ENCODE measurements at regions not wholly inside any gene's neighbourhood (a gene's known extent, or its start where the extent isn't known, plus 50 kb on each side); places are given as distances from the start of the nearest gene placed in this dataset.
"Not testable (repeated sequence)": the region's sequence is repeated elsewhere in the genome, so short reads cannot be mapped to it uniquely, and the experiment has no call there.

- H3K27ac ChIP-seq = peak overlapping the region; percentile 67
- TF ChIP-seq, protein P1, sequence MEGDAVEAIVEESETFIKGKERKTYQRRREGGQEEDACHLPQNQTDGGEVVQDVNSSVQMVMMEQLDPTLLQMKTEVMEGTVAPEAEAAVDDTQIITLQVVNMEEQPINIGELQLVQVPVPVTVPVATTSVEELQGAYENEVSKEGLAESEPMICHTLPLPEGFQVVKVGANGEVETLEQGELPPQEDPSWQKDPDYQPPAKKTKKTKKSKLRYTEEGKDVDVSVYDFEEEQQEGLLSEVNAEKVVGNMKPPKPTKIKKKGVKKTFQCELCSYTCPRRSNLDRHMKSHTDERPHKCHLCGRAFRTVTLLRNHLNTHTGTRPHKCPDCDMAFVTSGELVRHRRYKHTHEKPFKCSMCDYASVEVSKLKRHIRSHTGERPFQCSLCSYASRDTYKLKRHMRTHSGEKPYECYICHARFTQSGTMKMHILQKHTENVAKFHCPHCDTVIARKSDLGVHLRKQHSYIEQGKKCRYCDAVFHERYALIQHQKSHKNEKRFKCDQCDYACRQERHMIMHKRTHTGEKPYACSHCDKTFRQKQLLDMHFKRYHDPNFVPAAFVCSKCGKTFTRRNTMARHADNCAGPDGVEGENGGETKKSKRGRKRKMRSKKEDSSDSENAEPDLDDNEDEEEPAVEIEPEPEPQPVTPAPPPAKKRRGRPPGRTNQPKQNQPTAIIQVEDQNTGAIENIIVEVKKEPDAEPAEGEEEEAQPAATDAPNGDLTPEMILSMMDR (IDR thresholded peaks at IDR 0.05) = no peak
- no peak for TF ChIP-seq ZFX (IDR thresholded peaks at IDR 0.05; ENCODE audit: borderline replicate concordance)
These were observed 76.4 kb downstream of the GLUL start for GRCh38 chr1:182315167-182315556.

DNA sequence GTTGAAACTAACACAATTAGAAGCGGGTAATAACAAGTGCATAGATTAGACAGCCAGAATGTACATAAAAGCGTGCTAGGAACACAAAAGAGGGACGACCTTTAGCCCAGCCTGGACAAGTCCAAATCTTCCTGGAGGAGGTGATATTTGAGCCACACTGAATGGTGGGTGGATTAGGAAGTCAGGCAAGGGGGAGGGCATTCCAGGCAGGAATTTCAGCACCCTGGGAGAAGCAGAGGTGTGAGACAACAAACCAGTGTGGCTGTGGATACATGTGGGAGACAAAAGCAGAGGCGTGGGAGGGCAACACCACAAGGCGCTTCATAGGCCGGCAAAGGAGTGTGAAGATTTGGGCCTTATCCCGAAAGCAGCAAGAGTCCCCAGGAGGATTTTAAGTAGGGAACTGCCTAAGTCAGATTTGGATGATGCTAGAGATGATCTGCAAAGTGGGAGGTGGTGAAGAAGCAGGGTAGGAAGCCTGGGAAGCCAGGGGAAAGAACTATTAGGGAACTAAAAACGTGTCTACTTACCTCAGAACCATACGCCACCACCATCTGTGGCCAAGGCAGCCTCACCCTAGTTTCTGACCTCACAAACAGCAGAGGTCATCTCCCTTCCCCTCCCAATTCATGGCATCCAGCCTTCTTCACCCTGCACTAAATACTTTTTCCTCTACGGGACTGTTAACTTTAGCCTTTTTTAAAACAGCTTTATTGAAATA is 81.8 kb downstream of the GLUL start:
- H3K27ac ChIP-seq = no peak overlapping the region
- TF ChIP-seq, protein P1 (IDR thresholded peaks at IDR 0.05) = no peak
- TF ChIP-seq ZFX (IDR thresholded peaks at IDR 0.05; ENCODE audit: borderline replicate concordance) = no peak

- TF ChIP-seq, protein P1 (IDR thresholded peaks at IDR 0.05) = no peak
- no peak for TF ChIP-seq ZFX (IDR thresholded peaks at IDR 0.05; ENCODE audit: borderline replicate concordance)
- H3K27ac ChIP-seq = no peak overlapping the region
These were observed 82.8 kb downstream of the GLUL start for GRCh38 chr1:182308826-182309225.

- H3K27ac ChIP-seq = not testable (repeated sequence)
These were observed 84.1 kb downstream of the GLUL start for GRCh38 chr1:182307486-182307885.

- TF ChIP-seq, protein P1 (IDR thresholded peaks at IDR 0.05) = no peak
- no peak for TF ChIP-seq ZFX (IDR thresholded peaks at IDR 0.05; ENCODE audit: borderline replicate concordance)
- H3K27ac ChIP-seq = no peak overlapping the region
These were observed 85.7 kb downstream of the GLUL start for GRCh38 chr1:182305861-182306260.

DNA sequence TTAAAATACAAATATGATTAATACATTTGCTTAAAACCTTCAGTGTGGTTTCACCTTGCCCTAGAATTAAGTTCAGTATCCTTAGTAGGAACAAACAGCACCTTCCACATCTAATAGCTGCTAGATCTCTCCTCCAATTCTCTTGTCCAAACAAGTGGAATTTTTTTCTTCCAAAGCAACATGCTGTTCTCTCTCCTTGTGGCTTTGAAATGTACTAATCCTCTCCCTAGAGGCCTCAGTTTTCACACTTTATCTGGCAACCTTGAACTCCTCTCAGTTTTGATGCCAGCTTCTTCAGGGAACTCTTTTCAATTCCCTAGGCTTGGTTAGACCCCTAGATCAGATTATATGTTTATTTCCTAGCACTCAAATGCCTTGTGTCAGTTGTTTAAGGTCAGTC is 87.0 kb downstream of the GLUL start:
- TF ChIP-seq ZFX (IDR thresholded peaks at IDR 0.05; ENCODE audit: borderline replicate concordance) = no peak
- TF ChIP-seq, protein P1 (IDR thresholded peaks at IDR 0.05) = no peak
- H3K27ac ChIP-seq = no peak overlapping the region

- no peak overlapping the region for H3K27ac ChIP-seq
- TF ChIP-seq ZFX (IDR thresholded peaks at IDR 0.05; ENCODE audit: borderline replicate concordance) = no peak
- TF ChIP-seq, protein P1 (IDR thresholded peaks at IDR 0.05) = no peak
These were observed 87.4 kb downstream of the GLUL start for GRCh38 chr1:182304218-182304617.

DNA sequence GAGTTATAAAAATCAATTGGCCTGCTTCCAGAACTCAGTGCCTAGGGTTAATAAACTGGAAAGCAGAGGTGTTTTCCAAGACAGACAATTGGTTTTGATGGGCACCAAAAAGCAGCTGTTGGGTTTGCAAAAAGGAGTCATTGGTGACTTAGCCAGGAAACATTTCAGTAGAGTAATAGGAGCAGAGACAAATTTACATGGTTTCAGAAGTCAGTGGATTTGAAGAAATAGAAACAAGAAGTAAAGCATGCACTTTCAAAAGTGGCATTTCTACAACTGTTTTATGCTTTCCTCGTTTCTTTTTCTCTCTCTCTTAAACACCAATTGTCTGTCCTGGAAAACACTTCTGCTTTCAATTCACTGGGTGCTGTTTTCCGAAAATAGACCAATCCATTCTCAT is 87.8 kb downstream of the GLUL start:
- TF ChIP-seq, protein P1 (IDR thresholded peaks at IDR 0.05) = no peak
- TF ChIP-seq ZFX (IDR thresholded peaks at IDR 0.05; ENCODE audit: borderline replicate concordance) = no peak
- H3K27ac ChIP-seq = no peak overlapping the region
